GM21526 (cell line): ENCODE measurements at regions not wholly inside any gene's neighbourhood (a gene's known extent, or its start where the extent isn't known, plus 50 kb on each side); places are given as distances from the start of the nearest gene placed in this dataset.

Source experiments
- ATAC-seq: cut with Tn5 transposase; IDR thresholded peaks from one replicate; pipeline ENCODE4 v1.9.1; 2021; ENCODE audit warnings: moderate library complexity; ENCODE audit not compliant: unreplicated experiment, low FRiP score

DNA sequence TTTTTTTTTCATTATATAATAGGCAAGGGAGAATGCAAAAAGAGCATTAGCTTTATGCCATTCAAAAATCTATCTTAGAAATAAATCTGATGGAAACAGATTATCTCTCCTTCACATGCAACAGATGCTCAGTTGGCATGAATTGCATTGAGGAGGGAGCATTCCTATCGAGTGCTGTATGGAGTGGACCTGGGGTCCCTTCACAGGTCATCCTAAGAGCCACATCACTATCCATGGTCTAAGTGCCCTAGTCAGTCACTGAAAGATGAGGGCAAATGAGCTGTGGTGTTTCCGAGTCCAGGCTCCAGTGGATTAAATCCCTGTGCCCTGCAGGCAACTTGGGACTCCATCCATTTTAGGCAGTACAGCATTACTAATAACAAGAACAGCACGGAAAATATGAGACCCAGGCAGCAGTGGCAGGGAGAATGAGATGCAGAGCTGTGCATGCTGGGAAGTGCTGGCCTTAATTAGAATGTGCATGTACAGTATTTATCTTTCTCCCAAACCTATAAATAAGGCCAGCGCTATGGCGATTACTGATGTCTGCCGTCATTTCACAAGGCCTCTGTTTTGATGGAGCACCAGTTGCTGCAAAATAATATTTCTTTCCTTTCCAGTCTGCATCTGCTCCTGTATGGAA, 512.3 kb upstream of the PLXNA2 start:
- no peak for ATAC-seq

DNA sequence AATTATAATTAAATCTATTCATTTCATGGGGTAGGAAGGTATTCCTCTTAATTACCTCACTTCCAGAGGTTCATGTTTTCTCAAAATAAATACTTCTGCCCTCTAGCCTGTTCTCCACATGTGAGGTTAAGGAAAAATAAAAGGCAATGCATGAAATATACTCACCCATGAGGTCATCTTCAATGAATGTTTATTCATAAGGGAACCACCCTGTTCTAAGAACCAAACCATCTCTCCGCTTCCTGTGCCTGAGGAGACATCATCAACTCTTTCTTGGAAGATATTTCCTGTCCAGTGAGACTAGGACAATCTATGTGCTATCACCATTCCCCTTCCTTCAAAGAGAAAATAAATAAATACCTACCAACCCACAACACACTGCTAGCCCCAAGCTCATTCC, 513.7 kb upstream of the PLXNA2 start:
- no peak for ATAC-seq

DNA sequence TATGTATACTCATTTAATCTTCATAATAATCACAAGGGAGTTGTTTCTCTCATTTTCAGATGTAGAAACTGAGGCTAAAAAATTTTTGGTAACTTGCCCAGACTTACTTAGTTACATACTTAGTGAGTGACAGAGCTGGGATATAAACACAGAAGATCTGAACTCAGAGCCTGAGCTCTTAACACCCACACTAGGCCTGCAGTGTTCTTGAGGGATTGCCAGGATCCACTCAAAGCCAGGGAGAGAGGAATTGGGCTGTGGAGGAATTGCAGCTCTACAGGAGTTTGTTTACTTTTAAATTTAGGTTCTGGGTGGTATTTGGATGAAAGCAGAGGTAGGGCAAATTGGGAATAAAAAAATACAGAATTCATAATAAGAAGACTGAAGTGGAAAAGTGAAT, 515.1 kb upstream of the PLXNA2 start:
- ATAC-seq = no peak

DNA sequence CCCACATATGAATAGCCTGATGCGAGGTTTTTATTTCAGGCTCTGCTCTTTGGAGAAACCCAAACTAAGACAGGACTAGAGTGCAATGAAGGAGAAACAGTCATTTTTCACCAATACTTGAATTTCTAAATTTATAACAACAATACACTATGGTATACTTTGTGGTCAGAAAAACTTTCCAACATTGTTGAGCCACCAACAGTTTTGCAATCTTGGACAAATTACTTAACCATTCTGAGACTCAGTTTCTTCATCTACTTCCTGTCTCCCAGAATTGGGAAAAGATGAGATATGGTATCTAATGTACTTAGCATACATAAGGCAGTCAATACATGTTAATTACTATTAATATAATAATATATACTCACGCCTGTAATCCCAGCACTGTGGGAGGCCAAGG, 519.8 kb upstream of the PLXNA2 start:
- no peak for ATAC-seq

DNA sequence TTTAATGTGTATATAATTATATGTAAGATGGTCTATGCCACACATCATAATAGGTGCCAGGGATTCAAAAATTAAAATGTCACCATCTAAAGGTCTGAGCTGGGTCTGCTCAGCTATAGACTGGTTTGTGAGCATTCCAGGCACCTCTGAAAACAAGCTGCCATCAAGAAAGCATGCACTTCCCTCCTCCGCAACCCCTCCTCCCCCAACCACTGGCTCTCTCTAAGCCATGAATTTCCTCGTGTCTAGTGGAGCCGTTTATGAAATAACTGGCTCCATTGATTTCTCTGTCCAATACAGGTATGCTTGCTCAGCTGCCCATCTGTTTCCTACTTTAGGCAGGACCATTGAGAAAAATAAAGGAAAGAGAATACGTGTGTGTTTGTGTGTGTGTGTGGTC, 522.6 kb upstream of the PLXNA2 start:
- ATAC-seq = no peak

DNA sequence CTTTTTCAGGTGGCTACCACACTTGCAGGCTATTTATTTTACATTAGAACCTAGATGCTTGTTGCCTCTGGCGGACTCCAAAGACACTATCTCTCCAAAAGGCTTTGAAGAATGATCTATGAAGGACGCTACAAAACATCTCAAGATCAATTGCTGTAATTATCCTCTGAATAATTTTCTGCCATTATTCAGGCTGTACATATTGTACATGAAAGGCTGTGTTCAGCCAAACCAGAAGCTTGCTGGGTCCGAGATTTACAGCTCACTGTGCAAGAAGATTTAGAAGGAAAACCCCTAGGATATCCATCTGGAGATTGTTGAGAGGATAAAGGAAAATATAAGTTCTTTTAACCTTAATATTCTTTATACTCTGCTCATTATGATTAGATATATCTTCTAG, 523.6 kb upstream of the PLXNA2 start:
- ATAC-seq = no peak

DNA sequence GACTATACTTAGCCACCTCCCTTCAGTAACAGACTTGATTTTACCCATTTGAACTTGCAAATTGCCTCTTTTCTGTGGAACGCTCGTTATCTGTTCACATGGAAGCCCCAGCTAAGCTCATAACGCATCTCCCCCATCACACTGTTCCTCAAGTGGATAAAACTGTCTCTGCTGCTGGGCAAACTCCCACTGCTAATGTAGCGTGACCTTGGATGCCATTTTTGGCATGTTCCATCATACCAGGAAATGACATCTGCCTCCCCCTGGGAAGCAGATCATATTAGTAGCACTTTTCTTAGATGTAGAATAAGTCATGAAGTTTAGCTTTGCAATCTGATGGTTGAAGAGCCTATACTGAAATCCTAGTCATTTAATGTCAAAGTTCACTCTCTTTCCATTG, 528.7 kb upstream of the PLXNA2 start:
- no peak for ATAC-seq

DNA sequence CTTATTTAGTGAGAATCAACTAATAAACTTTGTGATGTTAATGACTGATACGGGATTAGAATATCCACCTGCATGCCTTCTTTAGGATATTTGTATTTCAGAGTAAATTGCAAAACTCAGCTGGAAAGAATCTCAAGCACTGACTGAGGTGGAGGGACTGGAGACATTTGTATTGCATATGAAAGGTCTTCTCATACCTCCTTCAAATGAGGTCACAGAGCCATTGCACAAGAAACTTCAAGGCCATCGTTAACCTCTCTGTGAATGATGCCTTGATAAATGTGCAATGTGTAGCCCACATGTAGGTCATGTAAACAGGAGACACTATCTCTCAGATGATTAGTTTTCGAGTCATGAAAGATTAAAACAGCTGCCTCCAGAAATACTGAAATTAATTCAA, 531.7 kb upstream of the PLXNA2 start:
- ATAC-seq = no peak

DNA sequence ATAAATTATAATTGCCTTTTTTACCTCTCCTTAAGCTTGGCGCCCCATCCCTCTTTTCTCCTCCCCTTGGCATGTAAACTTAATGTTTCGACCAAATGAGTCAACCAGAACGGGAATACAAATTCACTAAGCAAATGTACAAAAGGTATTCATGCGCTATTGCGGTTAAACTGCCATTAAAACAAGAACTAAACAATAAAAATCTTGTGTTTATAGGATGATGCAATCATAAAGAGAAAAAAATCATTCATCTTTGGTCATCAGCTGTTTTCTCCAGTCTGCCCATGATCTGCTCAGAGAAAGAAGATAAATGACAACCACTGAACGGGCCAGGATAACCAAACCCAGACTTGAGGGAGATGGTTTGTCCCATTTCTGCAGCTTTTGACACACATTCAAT, 534.2 kb upstream of the PLXNA2 start:
- no peak for ATAC-seq

DNA sequence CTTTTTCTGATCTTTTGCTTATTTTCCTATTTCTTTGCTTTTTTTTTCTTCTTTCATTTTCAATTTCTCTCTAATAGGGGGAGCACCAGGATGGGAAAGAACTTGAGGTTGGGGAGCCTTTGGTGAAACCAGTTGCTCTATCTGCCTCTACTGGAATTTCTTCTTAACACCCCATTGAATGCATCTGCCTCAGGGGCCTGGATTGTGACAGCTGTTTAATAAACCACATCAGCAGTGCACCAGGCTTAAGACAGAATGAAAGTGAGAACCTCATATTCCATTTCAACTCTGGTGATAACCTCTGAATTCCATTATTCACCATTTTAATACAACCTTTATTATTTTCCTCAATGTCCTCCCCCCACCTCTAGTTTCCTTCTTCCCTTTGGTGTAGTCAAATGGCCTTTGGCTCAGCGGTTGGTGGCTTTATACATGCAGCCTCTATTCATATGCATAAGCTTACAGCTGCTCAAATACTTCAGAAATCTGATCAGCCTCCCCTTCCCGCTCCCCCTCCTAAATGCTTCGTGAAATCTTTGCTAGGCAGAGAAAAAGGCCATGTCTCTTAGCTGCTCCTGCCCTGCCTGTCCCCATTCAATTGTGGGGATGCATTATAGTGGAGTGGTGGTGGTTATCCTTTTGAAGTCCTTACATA, 537.3 kb upstream of the PLXNA2 start:
- ATAC-seq = no peak

DNA sequence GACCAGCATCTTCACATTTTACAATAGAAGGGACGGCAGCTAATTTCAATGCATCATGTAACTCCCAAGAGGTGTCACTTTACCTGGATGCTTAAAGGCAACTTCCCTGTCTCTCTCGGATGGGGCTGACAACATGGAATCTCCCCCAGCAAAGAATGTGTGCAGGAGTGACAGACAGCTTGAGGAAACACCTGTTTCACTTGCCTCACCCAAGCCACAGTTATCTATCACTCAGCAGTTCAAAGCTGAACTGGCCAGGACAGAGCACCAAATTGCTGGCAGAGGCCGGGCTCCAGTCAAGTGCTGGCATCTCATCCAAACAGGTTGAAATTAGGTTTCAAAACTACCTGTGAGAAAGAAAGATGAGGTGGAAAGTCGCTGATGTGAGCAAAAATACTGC, 538.0 kb upstream of the PLXNA2 start:
- ATAC-seq = no peak

DNA sequence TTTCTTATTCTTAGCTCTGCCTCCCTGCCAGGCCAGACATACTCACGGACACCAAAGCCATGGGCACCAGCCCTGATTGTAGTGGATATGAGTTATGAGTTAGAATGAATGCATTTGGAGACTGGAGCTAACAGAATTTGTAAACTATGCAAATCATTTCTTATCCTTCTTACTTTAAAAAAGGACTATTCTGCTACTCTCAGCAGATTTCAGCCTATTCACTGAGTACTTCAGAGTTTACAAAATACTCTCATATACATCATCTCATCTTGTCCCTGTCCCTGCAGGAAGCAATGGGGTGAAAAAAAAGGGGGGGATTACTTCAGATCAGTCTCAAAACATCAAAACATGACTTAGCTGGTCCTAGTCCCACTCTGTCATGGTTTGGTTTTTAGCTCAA, 541.4 kb upstream of the PLXNA2 start:
- no peak for ATAC-seq

DNA sequence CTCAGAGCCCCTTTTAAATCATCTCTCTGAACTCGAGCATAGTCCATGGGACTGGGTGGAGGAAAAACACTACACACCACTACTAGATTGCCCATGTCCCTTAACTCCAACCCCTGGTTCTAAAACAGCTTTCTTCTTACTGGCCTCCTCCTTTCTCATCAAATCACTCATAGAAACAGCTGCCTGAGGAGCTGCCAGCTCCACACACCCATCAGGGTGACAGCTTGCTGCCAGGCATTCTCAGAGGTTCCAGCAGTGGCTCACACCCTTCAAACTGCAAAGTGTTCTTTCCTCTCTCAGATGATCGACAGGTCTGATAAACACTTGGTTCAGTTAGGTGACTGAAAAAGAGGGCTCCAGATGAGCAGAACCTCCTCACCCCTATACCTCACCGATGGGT, 543.0 kb upstream of the PLXNA2 start:
- no peak for ATAC-seq

DNA sequence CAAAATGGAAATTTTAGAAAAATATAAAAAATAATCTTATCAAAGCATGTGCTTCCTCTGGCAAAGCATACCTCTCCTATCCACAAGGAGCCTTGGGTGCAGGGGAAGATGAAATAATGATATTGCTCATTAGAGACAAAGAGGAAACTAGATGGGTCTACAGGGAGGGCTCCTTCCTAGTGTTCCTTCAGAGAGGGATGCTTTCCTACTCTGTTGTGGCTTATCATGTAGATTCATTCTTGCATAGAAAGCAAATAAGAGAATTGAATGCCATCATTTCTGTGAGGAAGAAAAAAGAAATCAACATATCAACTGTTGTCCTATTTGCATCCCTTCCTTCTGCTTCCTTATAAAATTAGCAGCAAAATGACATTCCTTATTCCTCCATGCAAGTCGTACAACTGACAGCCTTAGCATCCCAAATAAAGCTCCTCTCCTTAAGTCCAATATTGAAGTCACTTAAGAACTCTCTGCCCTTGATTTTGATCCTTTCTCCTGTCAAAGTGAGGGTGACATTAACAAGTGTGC, 543.9 kb upstream of the PLXNA2 start:
- no peak for ATAC-seq

DNA sequence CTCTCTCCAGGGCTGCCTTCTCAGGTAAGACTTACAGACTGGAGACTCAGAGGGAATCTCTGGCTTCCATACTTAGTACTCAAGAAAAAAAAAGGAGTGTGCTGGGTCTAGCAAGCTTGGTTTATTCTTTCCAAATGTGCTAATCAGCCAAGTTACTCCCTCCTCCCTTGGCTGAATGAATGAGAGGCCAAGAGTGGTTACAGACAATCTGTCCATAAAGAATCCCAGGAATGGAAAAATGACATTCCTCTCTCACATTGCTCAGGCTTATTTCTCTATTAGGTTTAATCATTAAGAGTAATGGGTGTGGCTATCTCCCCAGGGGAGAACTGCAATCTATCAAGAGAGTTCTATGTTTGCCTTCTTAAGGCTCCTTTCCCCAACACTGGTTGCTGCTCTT, 547.3 kb upstream of the PLXNA2 start:
- no peak for ATAC-seq

DNA sequence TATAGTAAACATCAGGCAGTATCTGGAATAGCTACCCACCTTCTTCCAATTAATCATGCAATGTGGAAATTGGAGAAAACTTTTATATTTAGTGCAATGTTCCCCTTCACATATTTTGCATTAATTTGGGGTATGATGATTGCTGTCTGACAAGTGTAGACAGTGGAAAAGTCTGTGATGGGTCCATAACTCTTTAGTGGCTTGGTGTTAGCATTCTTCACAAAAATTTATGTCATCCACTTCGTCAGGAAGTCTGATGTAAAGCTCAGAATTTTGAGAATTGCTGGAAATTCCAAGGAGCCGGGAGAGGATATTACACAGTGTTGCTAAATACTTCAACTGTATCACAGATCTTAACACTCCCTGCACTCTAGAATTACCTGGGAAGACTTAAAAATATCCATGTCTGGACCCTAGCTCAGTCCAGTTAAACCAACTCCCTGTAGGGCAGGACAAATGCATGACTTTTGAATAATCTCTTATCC, 549.7 kb upstream of the PLXNA2 start:
- ATAC-seq = no peak

DNA sequence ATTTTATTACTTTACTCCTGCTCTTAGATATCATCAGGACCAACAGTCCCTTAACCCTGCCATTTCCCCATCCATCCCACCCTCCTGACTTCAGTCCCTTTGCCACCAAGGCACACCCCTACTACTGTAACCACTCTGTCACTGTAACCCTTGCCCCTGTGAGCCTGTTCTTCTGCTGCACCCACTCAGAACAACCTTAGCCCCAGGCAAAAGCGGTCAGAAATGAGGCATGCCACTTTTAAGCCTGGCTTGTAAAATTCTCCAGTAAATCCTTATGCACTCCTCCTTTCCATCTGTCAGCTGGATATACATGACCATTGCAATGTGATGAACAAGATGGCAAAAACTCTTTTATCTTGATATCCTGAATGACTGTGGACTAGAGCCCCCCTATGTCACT, 555.0 kb upstream of the PLXNA2 start:
- no peak for ATAC-seq

DNA sequence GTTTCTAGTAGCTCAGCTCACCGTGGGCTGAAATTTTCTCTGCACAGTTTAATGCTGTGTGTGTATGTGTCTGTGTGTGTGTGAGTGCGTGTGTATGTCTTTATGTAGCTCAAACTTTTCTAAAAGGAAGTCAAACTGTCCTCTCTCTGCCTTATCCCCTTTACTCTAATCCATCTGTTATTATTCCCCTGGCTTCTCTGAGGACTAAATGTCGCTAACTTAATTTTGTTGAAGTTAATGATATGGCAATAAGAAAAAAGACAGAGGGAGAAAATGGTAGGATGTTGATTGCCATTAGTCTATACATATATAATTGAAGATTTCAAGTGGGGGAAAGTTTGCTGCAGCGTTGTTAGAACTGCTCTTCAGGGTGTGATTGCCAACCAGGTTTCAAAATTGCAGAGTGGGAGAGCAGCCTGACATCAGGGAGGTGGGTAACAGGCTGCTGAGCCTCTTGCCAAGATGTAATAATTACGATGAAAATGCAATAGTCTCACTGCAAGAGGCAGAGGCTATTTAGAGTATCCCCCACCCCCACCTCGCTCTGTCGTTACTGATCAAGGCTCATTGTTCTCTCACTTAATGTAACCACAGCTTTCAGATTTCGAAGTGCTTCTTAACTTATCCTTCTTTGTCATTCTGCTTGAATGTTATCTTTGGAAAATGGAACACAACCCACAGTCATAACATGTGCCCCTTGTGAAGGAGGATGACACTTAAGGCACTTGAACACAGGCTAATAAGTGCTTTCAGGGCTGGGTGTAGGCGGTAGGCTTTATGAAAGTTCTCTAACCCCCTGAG, 559.0 kb upstream of the PLXNA2 start:
- ATAC-seq = no peak

DNA sequence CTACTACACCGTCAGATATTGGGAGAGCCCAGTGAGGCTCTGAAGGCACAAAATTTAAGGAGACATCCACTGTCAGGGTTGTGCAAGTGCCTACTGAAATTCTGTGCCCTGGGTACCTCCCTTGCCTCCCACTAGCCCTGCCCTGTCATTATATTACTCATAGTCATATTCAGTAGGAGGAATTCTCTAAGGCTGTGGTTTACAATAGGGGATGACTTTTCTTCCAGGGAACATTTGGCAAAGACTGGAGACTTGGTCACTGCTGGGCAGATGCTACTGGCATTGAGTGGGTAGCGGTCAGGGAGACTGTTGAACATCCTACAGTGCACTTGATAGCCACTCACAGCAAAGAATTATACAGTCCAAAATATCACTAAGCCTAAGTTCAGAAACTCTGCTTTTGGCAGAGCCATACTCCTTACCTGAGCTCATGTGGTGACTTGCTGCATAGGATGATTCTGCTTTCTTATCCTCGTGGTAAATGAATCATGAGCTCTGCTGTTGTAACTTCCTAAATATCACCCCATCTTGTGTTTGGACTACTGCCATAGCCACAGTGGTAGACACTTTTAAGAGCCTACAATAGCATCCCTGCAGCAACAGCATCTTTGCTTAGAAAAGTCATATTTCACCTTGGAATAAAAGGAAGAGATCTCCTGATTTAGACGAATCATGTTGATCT, 563.4 kb upstream of the PLXNA2 start:
- ATAC-seq = no peak

DNA sequence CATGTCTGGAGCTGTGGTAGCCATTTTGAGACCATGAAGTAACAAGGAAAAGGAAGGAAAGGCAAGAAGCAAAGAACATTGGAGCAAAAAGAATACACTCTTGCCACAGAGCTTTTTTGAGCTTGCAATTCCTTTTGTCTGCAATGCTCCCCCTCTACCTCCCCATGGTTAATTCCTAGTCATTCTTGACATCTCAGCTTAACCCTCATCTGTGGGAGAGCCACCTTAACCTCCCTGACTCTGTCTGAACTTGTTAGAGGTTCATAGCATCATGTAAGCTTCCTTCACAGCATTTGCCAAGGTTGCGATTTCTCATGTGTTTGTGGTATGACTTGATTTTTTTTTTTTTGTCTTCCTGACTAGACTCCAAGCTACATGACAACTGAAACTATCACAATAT, 564.1 kb upstream of the PLXNA2 start:
- ATAC-seq = no peak

DNA sequence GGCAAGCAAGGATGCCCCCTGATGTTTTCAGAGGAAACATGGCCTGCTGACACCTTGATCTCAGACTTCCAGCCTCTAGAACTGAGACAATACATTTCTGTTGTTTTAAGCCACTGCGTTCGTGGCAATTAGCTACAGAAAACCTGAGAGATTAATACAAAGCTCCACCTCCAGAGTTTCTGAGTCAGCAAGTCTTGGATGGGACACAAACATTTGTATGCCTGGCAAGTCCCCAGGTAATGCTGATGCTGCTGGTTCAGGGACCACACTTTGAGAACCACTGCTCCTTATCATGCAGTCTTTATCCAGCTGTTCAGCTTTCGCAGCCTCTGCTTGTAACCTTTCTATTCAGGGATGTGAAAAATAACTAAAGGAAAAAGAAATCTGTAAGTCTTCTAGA, 565.7 kb upstream of the PLXNA2 start:
- ATAC-seq = no peak
